Superior temporal gyrus (tissue), 1 donor: ENCODE measurements at regions not wholly inside any gene's neighbourhood (a gene's known extent, or its start where the extent isn't known, plus 50 kb on each side); places are given as distances from the start of the nearest gene placed in this dataset.
A peak's percentile ranks its signal among the peaks of the same experiment; 100 is the strongest.

Source experiments
- DNase-seq: peaks from one replicate; pipeline ENCODE4 v3.0.0-alpha.2; 2016; ENCODE audit errors: extremely low spot score

- DNase-seq: no peak
These were observed 50.2 kb upstream of the XPA start for GRCh38 chr9:97747201-97747965.

- no peak for DNase-seq
These were observed 51.4 kb upstream of the XPA start for GRCh38 chr9:97748525-97748924.

- no peak for DNase-seq
These were observed 52.8 kb upstream of the XPA start for GRCh38 chr9:97749928-97750327.

GRCh38 chr9:97751531-97751930 lies 54.4 kb upstream of the XPA start:
- no peak for DNase-seq

- DNase-seq: no peak
These were observed 55.1 kb upstream of the XPA start for GRCh38 chr9:97752274-97752673.

GRCh38 chr9:97753364-97753763 lies 56.2 kb upstream of the XPA start:
- DNase-seq: no peak

GRCh38 chr9:97753975-97754374 lies 56.8 kb upstream of the XPA start:
- no peak for DNase-seq

- no peak for DNase-seq
These were observed 58.6 kb upstream of the XPA start for GRCh38 chr9:97755618-97756267.

- no peak for DNase-seq
These were observed 59.9 kb upstream of the XPA start for GRCh38 chr9:97756991-97757390.

- no peak for DNase-seq
These were observed 61.3 kb upstream of the XPA start for GRCh38 chr9:97758334-97758916.

GRCh38 chr9:97759581-97760288 lies 62.6 kb upstream of the XPA start:
- DNase-seq: no peak

GRCh38 chr9:97761056-97761598 lies 64.0 kb upstream of the XPA start:
- DNase-seq: no peak

GRCh38 chr9:97761879-97762278 lies 64.7 kb upstream of the XPA start:
- DNase-seq: no peak

- no peak for DNase-seq
These were observed 66.7 kb upstream of the XPA start for GRCh38 chr9:97763874-97764273.

- no peak for DNase-seq
These were observed 69.0 kb upstream of the XPA start for GRCh38 chr9:97766092-97766491.

GRCh38 chr9:97766610-97767009 lies 69.5 kb upstream of the XPA start:
- no peak for DNase-seq

GRCh38 chr9:97767891-97768290 lies 70.8 kb upstream of the XPA start:
- peak; percentile 10 for DNase-seq

GRCh38 chr9:97768746-97769145 lies 71.6 kb upstream of the XPA start:
- no peak for DNase-seq

GRCh38 chr9:97769208-97769607 lies 72.1 kb upstream of the XPA start:
- no peak for DNase-seq

- DNase-seq: no peak
These were observed 73.8 kb upstream of the XPA start for GRCh38 chr9:97770808-97771372.

- DNase-seq: no peak
These were observed 74.5 kb upstream of the XPA start for GRCh38 chr9:97771641-97772040.

- no peak for DNase-seq
These were observed 75.0 kb upstream of the XPA start for GRCh38 chr9:97772145-97772544.
